ENCODE measurements at regions not wholly inside any gene's neighbourhood (a gene's known extent, or its start where the extent isn't known, plus 50 kb on each side); places are given as distances from the start of the nearest gene placed in this dataset.

DNA sequence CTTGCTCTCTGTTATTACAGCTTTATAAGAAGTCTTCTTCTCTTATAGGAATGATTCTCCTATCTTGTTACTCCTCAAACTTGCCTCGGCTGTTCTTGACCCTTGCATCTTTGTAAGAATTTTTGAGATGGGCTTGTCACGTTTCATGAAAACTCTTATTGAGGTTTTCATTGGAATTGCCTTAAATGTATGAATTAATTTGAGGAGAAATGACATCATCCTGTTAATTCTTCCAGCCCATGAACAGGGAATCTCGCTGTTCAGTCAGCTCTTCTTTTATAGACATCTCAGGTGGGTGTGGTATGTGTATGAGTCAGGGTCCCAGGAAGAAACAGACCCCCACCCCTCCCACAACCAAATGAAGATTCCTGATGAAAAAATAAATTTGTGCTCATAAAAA, 107.1 kb upstream of the MYL2 start:
- intact Hi-C loops (cut with DNase I; ENCODE audit: low total_unique reads) = no loop called here
- no peaks in the 10 kb centered on the region for H3K36me3 ChIP-seq
- TF ChIP-seq, protein P1, sequence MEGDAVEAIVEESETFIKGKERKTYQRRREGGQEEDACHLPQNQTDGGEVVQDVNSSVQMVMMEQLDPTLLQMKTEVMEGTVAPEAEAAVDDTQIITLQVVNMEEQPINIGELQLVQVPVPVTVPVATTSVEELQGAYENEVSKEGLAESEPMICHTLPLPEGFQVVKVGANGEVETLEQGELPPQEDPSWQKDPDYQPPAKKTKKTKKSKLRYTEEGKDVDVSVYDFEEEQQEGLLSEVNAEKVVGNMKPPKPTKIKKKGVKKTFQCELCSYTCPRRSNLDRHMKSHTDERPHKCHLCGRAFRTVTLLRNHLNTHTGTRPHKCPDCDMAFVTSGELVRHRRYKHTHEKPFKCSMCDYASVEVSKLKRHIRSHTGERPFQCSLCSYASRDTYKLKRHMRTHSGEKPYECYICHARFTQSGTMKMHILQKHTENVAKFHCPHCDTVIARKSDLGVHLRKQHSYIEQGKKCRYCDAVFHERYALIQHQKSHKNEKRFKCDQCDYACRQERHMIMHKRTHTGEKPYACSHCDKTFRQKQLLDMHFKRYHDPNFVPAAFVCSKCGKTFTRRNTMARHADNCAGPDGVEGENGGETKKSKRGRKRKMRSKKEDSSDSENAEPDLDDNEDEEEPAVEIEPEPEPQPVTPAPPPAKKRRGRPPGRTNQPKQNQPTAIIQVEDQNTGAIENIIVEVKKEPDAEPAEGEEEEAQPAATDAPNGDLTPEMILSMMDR (IDR thresholded peaks at IDR 0.05) = no peak
- no peak for DNase-seq
- no peaks in the 10 kb centered on the region for H3K4me1 ChIP-seq
- H3K27me3 ChIP-seq = peaks cover 0 to 70% of the 10 kb centered on the region in 2 donors
- H3K4me3 ChIP-seq = no peak overlapping the region
- no peaks in the 10 kb centered on the region for H3K9me3 ChIP-seq
- no peak overlapping the region for H3K27ac ChIP-seq

GRCh38 chr12:111025792-111026430, 105.5 kb upstream of the MYL2 start:
- no peaks in the 10 kb centered on the region for H3K36me3 ChIP-seq
- DNase-seq = no peak
- no peak overlapping the region for H3K27ac ChIP-seq
- TF ChIP-seq, protein P1 (IDR thresholded peaks at IDR 0.05) = no peak
- H3K27me3 ChIP-seq = peaks cover 0 to 63% of the 10 kb centered on the region in 2 donors
- H3K4me1 ChIP-seq = no peaks in the 10 kb centered on the region
- H3K4me3 ChIP-seq = no peak overlapping the region
- no peaks in the 10 kb centered on the region for H3K9me3 ChIP-seq
- intact Hi-C loops (cut with DNase I; ENCODE audit: low total_unique reads) = no loop called here

DNA sequence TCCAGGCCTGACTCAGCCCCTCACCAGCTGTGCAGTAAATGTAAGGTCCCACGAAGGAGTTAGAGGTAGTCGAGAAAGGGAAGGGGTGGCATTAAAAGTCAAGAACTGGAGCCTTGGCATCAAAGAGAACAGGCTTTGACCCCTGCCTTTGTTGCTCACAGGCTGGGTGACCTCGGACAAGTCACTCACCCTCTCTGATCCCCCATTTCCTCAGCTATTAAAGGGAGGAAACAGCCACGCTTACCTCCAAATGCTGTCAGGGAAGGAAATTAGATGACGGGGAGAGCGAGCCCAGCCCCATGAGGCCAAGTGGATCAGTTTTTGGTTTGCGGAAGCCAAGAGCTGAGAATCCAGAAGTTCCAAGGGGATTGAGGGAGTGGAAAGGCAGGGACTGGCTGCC, 104.9 kb upstream of the MYL2 start:
- no peak overlapping the region for H3K4me3 ChIP-seq
- TF ChIP-seq, protein P1 (IDR thresholded peaks at IDR 0.05) = no peak
- intact Hi-C loops (cut with DNase I; ENCODE audit: low total_unique reads) = no loop called here
- no peaks in the 10 kb centered on the region for H3K36me3 ChIP-seq
- peaks cover 0 to 59% of the 10 kb centered on the region in 2 donors for H3K27me3 ChIP-seq
- no peaks in the 10 kb centered on the region for H3K9me3 ChIP-seq
- DNase-seq = no peak
- H3K27ac ChIP-seq = no peak overlapping the region
- H3K4me1 ChIP-seq = no peaks in the 10 kb centered on the region

- Histone ChIP-seq H3K9me3 (no peaks in the 10 kb centered on the region), H3K27me3 (peaks cover 0 to 55% of the 10 kb centered on the region in 2 donors), H3K36me3 (no peaks in the 10 kb centered on the region), H3K4me1 (no peaks in the 10 kb centered on the region), H3K4me3 (no peak overlapping the region), H3K27ac (no peak overlapping the region)
- no peak for DNase-seq
- intact Hi-C loops (cut with DNase I; ENCODE audit: low total_unique reads) = no loop called here
- TF ChIP-seq, protein P1 (IDR thresholded peaks at IDR 0.05) = peak; percentile 19 to 28
Observed at GRCh38 chr12:111024205-111024801, 103.9 kb upstream of the MYL2 start.

- Histone ChIP-seq H3K4me3 (no peak overlapping the region), H3K9me3 (no peaks in the 10 kb centered on the region), H3K27me3 (peaks cover 0 to 43% of the 10 kb centered on the region in 2 donors), H3K36me3 (no peaks in the 10 kb centered on the region), H3K27ac (no peak overlapping the region), H3K4me1 (no peaks in the 10 kb centered on the region)
- TF ChIP-seq, protein P1 (IDR thresholded peaks at IDR 0.05) = no peak
- no peak for DNase-seq
- intact Hi-C loops (cut with DNase I; ENCODE audit: low total_unique reads) = no loop called here
Observed at GRCh38 chr12:111022386-111022785, 102.0 kb upstream of the MYL2 start.
